H9 (cell line): ENCODE measurements at regions not wholly inside any gene's neighbourhood (a gene's known extent, or its start where the extent isn't known, plus 50 kb on each side); places are given as distances from the start of the nearest gene placed in this dataset.

ENCODE experiments used
- DNase-seq: peaks from one replicate; pipeline ENCODE4 v3.0.0-alpha.2; 2017
- H2AFZ ChIP-seq: one replicate; pipeline ENCODE4 v1.6.1; 2013; ENCODE audit warnings: mild to moderate bottlenecking, low read length, control low read depth, moderate library complexity
- H2AK5ac ChIP-seq: 2 replicates; pipeline ENCODE4 v1.6.1; 2013; ENCODE audit warnings: low read length, control low read depth, mixed read lengths; ENCODE audit not compliant: insufficient read length
- H2BK120ac ChIP-seq: one replicate; pipeline ENCODE4 v1.6.1; 2013; ENCODE audit warnings: low read depth, mild to moderate bottlenecking, low read length, control low read depth, inconsistent platforms; ENCODE audit not compliant: poor library complexity, severe bottlenecking
- H2BK12ac ChIP-seq: 2 replicates; pipeline ENCODE4 v1.6.1; 2013; ENCODE audit warnings: low read length, control low read depth, mixed read lengths, low read depth; ENCODE audit not compliant: insufficient read length
- H2BK15ac ChIP-seq: 2 replicates; pipeline ENCODE4 v1.6.1; 2013; ENCODE audit warnings: low read depth, low read length, control low read depth
- H2BK20ac ChIP-seq: one replicate; pipeline ENCODE4 v1.6.1; 2013; ENCODE audit warnings: low read depth, mild to moderate bottlenecking, low read length, control low read depth, inconsistent platforms; ENCODE audit not compliant: poor library complexity, severe bottlenecking
- H2BK5ac ChIP-seq: 2 replicates; pipeline ENCODE4 v1.6.1; 2013; ENCODE audit warnings: low read length, control low read depth, mixed read lengths; ENCODE audit not compliant: insufficient read length
- H3K14ac ChIP-seq: 2 replicates; pipeline ENCODE4 v1.6.1; 2013; ENCODE audit warnings: low read length, control low read depth; ENCODE audit not compliant: insufficient read depth
- H3K18ac ChIP-seq: 2 replicates; pipeline ENCODE4 v1.6.1; 2013; ENCODE audit warnings: low read depth, mild to moderate bottlenecking, mixed read lengths, low read length, control low read depth; ENCODE audit not compliant: insufficient read length
- H3K23ac ChIP-seq: 2 replicates; pipeline ENCODE4 v1.6.1; 2013; ENCODE audit warnings: low read length, control low read depth, mixed read lengths, low read depth; ENCODE audit not compliant: insufficient read length
- H3K23me2 ChIP-seq: 2 replicates; pipeline ENCODE4 v1.6.1; 2013; ENCODE audit warnings: low read depth, mild to moderate bottlenecking, mixed read lengths, low read length, control low read depth; ENCODE audit not compliant: insufficient read length, poor library complexity, severe bottlenecking
- H3K27ac ChIP-seq: 2 replicates; pipeline ENCODE4 v1.5.1; 2013; ENCODE audit warnings: low read length, control low read depth, mixed read lengths, low read depth; ENCODE audit not compliant: insufficient read length
- H3K27me3 ChIP-seq: 2 replicates; pipeline ENCODE4 v1.6.1; 2013; ENCODE audit warnings: low read length, control low read depth, inconsistent platforms; ENCODE audit not compliant: insufficient read depth
- H3K4ac ChIP-seq: 2 replicates; pipeline ENCODE4 v1.6.1; 2013; ENCODE audit warnings: low read depth, mild to moderate bottlenecking, control low read depth, inconsistent platforms, low read length, moderate library complexity
- H3K4me1 ChIP-seq: 2 replicates; pipeline ENCODE4 v1.6.1; 2013; ENCODE audit warnings: low read length, control low read depth, inconsistent platforms; ENCODE audit not compliant: insufficient read depth
- H3K4me2 ChIP-seq: 2 replicates; pipeline ENCODE4 v1.6.1; 2013; ENCODE audit warnings: low read length, control low read depth, mixed read lengths; ENCODE audit not compliant: insufficient read length, insufficient read depth
- H3K56ac ChIP-seq: 2 replicates; pipeline ENCODE4 v1.6.1; 2013; ENCODE audit warnings: low read depth, mild to moderate bottlenecking, mixed read lengths, low read length, control low read depth; ENCODE audit not compliant: insufficient read length
- H3K79me1 ChIP-seq: 2 replicates; pipeline ENCODE4 v1.6.1; 2013; ENCODE audit warnings: low read depth, mild to moderate bottlenecking, moderate library complexity, low read length, control low read depth, inconsistent platforms; ENCODE audit not compliant: insufficient read depth, poor library complexity, severe bottlenecking
- H3K79me2 ChIP-seq: 2 replicates; pipeline ENCODE4 v1.6.1; 2013; ENCODE audit warnings: low read length, control low read depth, inconsistent platforms; ENCODE audit not compliant: insufficient read depth
- H3K9ac ChIP-seq: 2 replicates; pipeline ENCODE4 v1.6.1; 2013; ENCODE audit warnings: low read length, control low read depth, mixed read lengths; ENCODE audit not compliant: insufficient read length; ENCODE audit errors: extremely low read depth
- H3K9me3 ChIP-seq: one replicate; pipeline ENCODE4 v1.6.1; 2013; ENCODE audit warnings: low read depth, low read length, inconsistent platforms; ENCODE audit not compliant: control insufficient read depth
- H3T11ph ChIP-seq: one replicate; pipeline ENCODE4 v1.6.1; 2013; ENCODE audit warnings: mild to moderate bottlenecking, low read length, control low read depth, inconsistent platforms
- H4K20me1 ChIP-seq: one replicate; pipeline ENCODE4 v1.6.1; 2013; ENCODE audit not compliant: control insufficient read depth, insufficient read length, insufficient read depth
- H4K5ac ChIP-seq: 2 replicates; pipeline ENCODE4 v1.6.1; 2013; ENCODE audit warnings: low read depth, mild to moderate bottlenecking, mixed read lengths, low read length, control low read depth; ENCODE audit not compliant: insufficient read length
- H4K8ac ChIP-seq: replicated peaks from 2 replicates; pipeline ENCODE4 v1.6.1; 2013; ENCODE audit warnings: low read length, control low read depth, mixed read lengths, low read depth; ENCODE audit not compliant: insufficient read length
- H4K91ac ChIP-seq: 2 replicates; pipeline ENCODE4 v1.6.1; 2013; ENCODE audit warnings: low read depth, mild to moderate bottlenecking, moderate library complexity, mixed read lengths, low read length, control low read depth; ENCODE audit not compliant: insufficient read length
- H3K27ac Mint-ChIP-seq, 3 experiments: 2 replicates in 2 of 3; 3 replicates in 1 of 3; pipeline ENCODE4 v1.8.0; 2020 to 2021; ENCODE audit warnings: mixed read lengths in 3 of 3, mild to moderate bottlenecking in 1 of 3, moderate library complexity in 1 of 3
- H3K27me3 Mint-ChIP-seq: 2 replicates; pipeline ENCODE4 v1.8.0; 2021; ENCODE audit warnings: low read depth, mild to moderate bottlenecking, moderate library complexity, mixed read lengths
- H3K36me3 Mint-ChIP-seq, 3 experiments: 2 replicates in 2 of 3; 3 replicates in 1 of 3; pipeline ENCODE4 v1.8.0; 2020 to 2021; ENCODE audit warnings: low read depth in 3 of 3, mixed read lengths in 3 of 3; ENCODE audit not compliant: insufficient read depth in 1 of 3
- H3K4me1 Mint-ChIP-seq, 2 experiments: 2 replicates each; pipeline ENCODE4 v1.8.0; 2020; ENCODE audit warnings: mixed read lengths in 2 of 2
- H3K4me3 Mint-ChIP-seq, 2 experiments: 2 replicates in 1 of 2; 3 replicates in 1 of 2; pipeline ENCODE4 v1.8.0; 2020 to 2021; ENCODE audit warnings: mild to moderate bottlenecking in 2 of 2, mixed read lengths in 2 of 2, moderate library complexity in 1 of 2
- H3K9me3 Mint-ChIP-seq, 2 experiments: 2 replicates in 1 of 2; 3 replicates in 1 of 2; pipeline ENCODE4 v1.8.0; 2020; ENCODE audit warnings: mild to moderate bottlenecking in 2 of 2, mixed read lengths in 2 of 2, moderate library complexity in 1 of 2
- CTCF ChIP-seq: fragments of 200-600 bp; sonication (generic); conservative IDR thresholded peaks from 3 replicates; pipeline ENCODE4 v1.8.0; 2021; ENCODE audit warnings: antibody characterized with exemption, mild to moderate bottlenecking
- WGBS: extraction: QIAGEN DNeasy Blood & Tissue Kit; methylation state at CpG from one replicate; pipeline ENCODE4 v1.1.7; 2013; ENCODE audit warnings: missing lambda C conversion rate, low lambda C conversion rate, mixed read lengths; ENCODE audit not compliant: insufficient read length; ENCODE audit errors: extremely low coverage; 5-methylcytosine and 5-hydroxymethylcytosine counted together

GRCh38 chr6:140043357-140043756 lies 668.9 kb upstream of the CITED2 start:
- Mint-ChIP-seq H3K9me3 (peaks cover 0 to 2% of the 10 kb centered on the region in 2 experiments; a peak in 1 of 5 replicates), H3K4me3 (no peak overlapping the region), H3K27ac (no peak overlapping the region), H3K27me3 (no peaks in the 10 kb centered on the region), H3K36me3 (no peaks in the 10 kb centered on the region; a peak in 1 of 7 replicates), H3K4me1 (peaks cover 10 to 16% of the 10 kb centered on the region in 2 experiments)
- no peaks in the 10 kb centered on the region for H3K4me1 ChIP-seq
- H2BK20ac ChIP-seq: no peak overlapping the region
- H2BK15ac ChIP-seq: no peak overlapping the region
- no peak overlapping the region for H3K56ac ChIP-seq
- TF ChIP-seq CTCF: no peak
- no peak overlapping the region for H4K5ac ChIP-seq
- H4K8ac ChIP-seq: no peak overlapping the region
- H3K27me3 ChIP-seq: no peaks in the 10 kb centered on the region
- H4K20me1 ChIP-seq: no peaks in the 10 kb centered on the region
- H2BK120ac ChIP-seq: no peak overlapping the region
- no peak overlapping the region for H3K14ac ChIP-seq
- H3K9ac ChIP-seq: no peak overlapping the region
- H2AK5ac ChIP-seq: no peak overlapping the region
- H2BK12ac ChIP-seq: no peak overlapping the region
- no peak overlapping the region for H3K27ac ChIP-seq
- no peak overlapping the region for H3K23ac ChIP-seq
- no peak for DNase-seq
- H2AFZ ChIP-seq: no peak overlapping the region
- no peak overlapping the region for H2BK5ac ChIP-seq
- H3K9me3 ChIP-seq: no peaks in the 10 kb centered on the region
- no peak overlapping the region for H3K18ac ChIP-seq
- H3K79me1 ChIP-seq: no peaks in the 10 kb centered on the region
- H3K4me2 ChIP-seq: no peak overlapping the region
- H3K4ac ChIP-seq: no peak overlapping the region
- no peak overlapping the region for H4K91ac ChIP-seq
- no peaks in the 10 kb centered on the region for H3K23me2 ChIP-seq
- no peaks in the 10 kb centered on the region for H3K79me2 ChIP-seq
- H3T11ph ChIP-seq: no peak overlapping the region
- WGBS: no CpG with 5 or more reads among the region's 1 CpG
